Astrocyte (in vitro differentiated cells and primary cell): ENCODE measurements at regions not wholly inside any gene's neighbourhood (a gene's known extent, or its start where the extent isn't known, plus 50 kb on each side); places are given as distances from the start of the nearest gene placed in this dataset.

Source experiments
- CTCF ChIP-seq: IDR thresholded peaks from 2 replicates; pipeline ENCODE4 v1.5.1; 2011; ENCODE audit warnings: low read depth, mild to moderate bottlenecking, inconsistent platforms, low read length, moderate library complexity; ENCODE audit not compliant: insufficient read depth
- EZH2 ChIP-seq: IDR thresholded peaks from 2 replicates; pipeline ENCODE4 v1.6.1; 2012; ENCODE audit warnings: mild to moderate bottlenecking, low read length, inconsistent platforms; ENCODE audit not compliant: insufficient read depth

GRCh38 chr13:18232994-18233782 is 948.4 kb downstream of the TUBA3C start:
- TF ChIP-seq CTCF = no peak
- no peak for TF ChIP-seq EZH2
